H1 (cell line): ENCODE measurements at regions not wholly inside any gene's neighbourhood (a gene's known extent, or its start where the extent isn't known, plus 50 kb on each side); places are given as distances from the start of the nearest gene placed in this dataset.

Experiments
- CTCF ChIA-PET: fragments of 300-600 bp; sonication (Branson Sonifier 250); formaldehyde crosslinking; loops from one replicate; lab custom pipeline; 2021; ENCODE audit not compliant: partially characterized antibody; lab: Charles Lee
- POLR2A ChIA-PET: fragments of 300-600 bp; sonication (Branson Sonifier 250); formaldehyde crosslinking; loops from one replicate; lab custom pipeline; 2021; ENCODE audit warnings: inconsistent platforms; ENCODE audit not compliant: partially characterized antibody; lab: Charles Lee
- DNase-seq, 2 experiments: peaks; one replicate each; pipeline versions ENCODE4 v3.0.0 to v3.0.0-alpha.2; 2010 to 2022; ENCODE audit warnings: low spot score in 2 of 2, low read depth in 1 of 2, mixed read lengths in 1 of 2
- FAIRE-seq: peaks from 2 replicates; lab custom pipeline; 2011; peaks lifted over from hg19 to GRCh38; lab: Jason Lieb, UNC
- H2AFZ ChIP-seq: 2 replicates; pipeline ENCODE4 v1.8.1; 2012; ENCODE audit warnings: low read length, inconsistent platforms
- H2AK5ac ChIP-seq: 2 replicates; pipeline ENCODE4 v1.6.1; 2013; ENCODE audit warnings: low read depth, low read length
- H2BK120ac ChIP-seq: replicated peaks from 2 replicates; pipeline ENCODE3; 2013; ENCODE audit warnings: low read depth, low read length, inconsistent platforms
- H2BK12ac ChIP-seq: 2 replicates; pipeline ENCODE4 v1.6.1; 2013; ENCODE audit warnings: low read depth, low read length
- H2BK15ac ChIP-seq: 2 replicates; pipeline ENCODE4 v1.6.1; 2013; ENCODE audit warnings: low read length
- H2BK20ac ChIP-seq: 2 replicates; pipeline ENCODE4 v1.6.1; 2013; ENCODE audit warnings: low read length
- H2BK5ac ChIP-seq: 2 replicates; pipeline ENCODE4 v1.6.1; 2013; ENCODE audit warnings: low read depth, low read length
- H3K14ac ChIP-seq: 2 replicates; pipeline ENCODE4 v1.6.1; 2013; ENCODE audit warnings: inconsistent platforms; ENCODE audit not compliant: insufficient read length
- H3K18ac ChIP-seq: 2 replicates; pipeline ENCODE4 v1.6.1; 2013; ENCODE audit warnings: low read length; ENCODE audit errors: extremely low read depth
- H3K23ac ChIP-seq: 2 replicates; pipeline ENCODE4 v1.6.1; 2013; ENCODE audit warnings: inconsistent platforms; ENCODE audit not compliant: insufficient read length
- H3K23me2 ChIP-seq: 2 replicates; pipeline ENCODE4 v1.6.1; 2013; ENCODE audit warnings: low read depth, low read length
- H3K27ac ChIP-seq: 2 replicates; pipeline ENCODE4 v1.6.1; 2011; ENCODE audit warnings: low read depth, low read length, inconsistent platforms
- H3K27me3 ChIP-seq, 4 experiments: replicated peaks in 1 of 4; 1 replicate in 1 of 4; 2 replicates in 3 of 4; pipeline versions ENCODE4 v1.6.1 to v1.8.1; 2011 to 2013; ENCODE audit warnings: low read length in 3 of 4, mild to moderate bottlenecking in 3 of 4, inconsistent platforms in 2 of 4, mixed read lengths in 2 of 4, moderate library complexity in 1 of 4; ENCODE audit not compliant: control insufficient read depth in 3 of 4, insufficient read depth in 3 of 4; ENCODE audit errors: extremely low read depth in 1 of 4
- H3K36me3 ChIP-seq, 4 experiments: 2 replicates each; pipeline versions ENCODE4 v1.6.1 to v1.8.1; 2011 to 2013; ENCODE audit warnings: mild to moderate bottlenecking in 4 of 4, low read length in 3 of 4, moderate library complexity in 2 of 4, control low read depth in 1 of 4, inconsistent platforms in 1 of 4; ENCODE audit not compliant: insufficient read depth in 4 of 4, control insufficient read depth in 2 of 4
- H3K4ac ChIP-seq: replicated peaks from 2 replicates; pipeline ENCODE3; 2013; ENCODE audit warnings: low read length, low read depth, mixed read lengths, inconsistent platforms; ENCODE audit not compliant: insufficient read length
- H3K4me1 ChIP-seq, 4 experiments: replicated peaks in 1 of 4; 1 replicate in 1 of 4; 2 replicates in 3 of 4; pipeline versions ENCODE4 v1.6.1 to v1.8.1; 2011 to 2013; ENCODE audit warnings: low read length in 3 of 4, inconsistent platforms in 2 of 4, mixed read lengths in 1 of 4; ENCODE audit not compliant: insufficient read depth in 4 of 4, control insufficient read depth in 3 of 4
- H3K4me2 ChIP-seq, 2 experiments: 2 replicates each; pipeline versions ENCODE4 v1.6.1 to v1.8.1; 2011 to 2013; ENCODE audit warnings: low read depth in 2 of 2, low read length in 2 of 2, control low read depth in 1 of 2, inconsistent platforms in 1 of 2, mild to moderate bottlenecking in 1 of 2; ENCODE audit not compliant: insufficient read depth in 1 of 2
- H3K4me3 ChIP-seq, 4 experiments: fragments of 200-600, 300-600 bp in 1 of 4; sonication (generic), shearing (Covaris generic), sonication (Bioruptor Twin) in 1 of 4; 2 replicates each; pipeline versions ENCODE4 v1.5.1 to v1.8.1; 2011 to 2016; ENCODE audit warnings: low read length in 4 of 4, low read depth in 3 of 4, control low read depth in 2 of 4, inconsistent platforms in 2 of 4, mild to moderate bottlenecking in 2 of 4, mixed read lengths in 1 of 4, moderate library complexity in 1 of 4; ENCODE audit not compliant: insufficient read depth in 2 of 4; ENCODE audit errors: extremely low read depth in 1 of 4
- H3K56ac ChIP-seq: replicated peaks from 2 replicates; pipeline ENCODE3; 2013; ENCODE audit warnings: low read depth, mild to moderate bottlenecking, mixed read lengths, low read length, inconsistent platforms; ENCODE audit not compliant: insufficient read length
- H3K79me1 ChIP-seq: 2 replicates; pipeline ENCODE4 v1.6.1; 2013; ENCODE audit warnings: low read depth, low read length, control low read depth
- H3K79me2 ChIP-seq, 2 experiments: 2 replicates each; pipeline versions ENCODE4 v1.6.1 to v1.8.1; 2012 to 2013; ENCODE audit warnings: low read length in 2 of 2, mild to moderate bottlenecking in 2 of 2, inconsistent platforms in 1 of 2; ENCODE audit not compliant: insufficient read depth in 2 of 2, control insufficient read depth in 1 of 2
- H3K9ac ChIP-seq, 4 experiments: replicated peaks in 1 of 4; 1 replicate in 1 of 4; 2 replicates in 3 of 4; pipeline versions ENCODE4 v1.6.1 to v1.8.1; 2011 to 2013; ENCODE audit warnings: low read depth in 3 of 4, low read length in 3 of 4, control low read depth in 2 of 4, mild to moderate bottlenecking in 2 of 4, moderate library complexity in 2 of 4, inconsistent platforms in 1 of 4; ENCODE audit errors: extremely low read depth in 1 of 4
- H3K9me3 ChIP-seq, 2 experiments: 2 replicates each; pipeline versions ENCODE4 v1.6.1 to v1.8.1; 2012 to 2013; ENCODE audit warnings: mild to moderate bottlenecking in 2 of 2, moderate library complexity in 2 of 2, control low read depth in 1 of 2, inconsistent platforms in 1 of 2, low read depth in 1 of 2, low read length in 1 of 2, mixed read lengths in 1 of 2; ENCODE audit not compliant: insufficient read depth in 2 of 2
- H4K20me1 ChIP-seq, 2 experiments: replicated peaks in 1 of 2; 2 replicates each; pipeline versions ENCODE3 to v1.8.1; 2011 to 2013; ENCODE audit warnings: inconsistent platforms in 2 of 2, low read length in 2 of 2, mild to moderate bottlenecking in 1 of 2; ENCODE audit not compliant: insufficient read depth in 2 of 2, control insufficient read depth in 1 of 2
- H4K5ac ChIP-seq: 2 replicates; pipeline ENCODE4 v1.6.1; 2013; ENCODE audit warnings: low read length, low read depth, mixed read lengths, inconsistent platforms; ENCODE audit not compliant: insufficient read length
- H4K8ac ChIP-seq: 2 replicates; pipeline ENCODE4 v1.8.0; 2013; ENCODE audit warnings: mild to moderate bottlenecking, moderate library complexity, low read length, inconsistent platforms; ENCODE audit not compliant: insufficient read depth; ENCODE audit errors: extremely low read depth
- H4K91ac ChIP-seq: replicated peaks from 2 replicates; pipeline ENCODE3; 2013; ENCODE audit warnings: low read length, mixed read lengths, inconsistent platforms; ENCODE audit not compliant: insufficient read length
- RFX5 ChIP-seq: IDR thresholded peaks from 2 replicates; pipeline ENCODE4 v1.6.1; 2011; ENCODE audit warnings: low read depth, low read length, improper control_type of control experiment, borderline replicate concordance
- WGBS, 2 experiments: shearing (Covaris generic) in 1 of 2; methylation state at CpG; one replicate each; pipeline versions ENCODE4 v1.1.6 to v1.1.7; 2013 to 2015; ENCODE audit warnings: low lambda C conversion rate in 2 of 2, mixed read lengths in 2 of 2, inconsistent platforms in 1 of 2, low coverage in 1 of 2, missing lambda C conversion rate in 1 of 2; ENCODE audit not compliant: insufficient replicate concordance in 2 of 2, insufficient coverage in 1 of 2, insufficient read length in 1 of 2; ENCODE audit errors: extremely low coverage in 1 of 2, missing lambda C conversion rate in 1 of 2; 5-methylcytosine and 5-hydroxymethylcytosine counted together

DNA sequence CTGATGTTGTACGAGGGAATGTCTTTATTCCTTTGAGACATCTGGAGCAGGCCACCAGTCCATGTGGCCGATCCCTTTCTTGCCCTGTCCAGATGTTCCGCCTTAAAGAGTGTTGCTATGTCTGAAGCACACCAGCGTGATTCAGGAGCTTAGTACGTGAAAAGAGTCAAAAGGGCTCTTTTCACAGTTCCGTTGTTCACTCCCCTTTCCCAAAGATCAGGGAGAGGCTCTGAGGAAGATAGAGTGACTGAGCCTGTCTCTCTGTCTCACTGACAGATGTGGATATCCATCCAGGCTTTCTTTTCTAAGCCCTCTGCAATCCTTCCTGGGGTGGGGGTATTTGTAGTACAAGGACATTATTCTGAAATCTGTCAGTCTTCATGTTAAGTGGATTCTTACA, 262.5 kb upstream of the LRTM1 start:
- TF ChIP-seq RFX5: no peak
- H3K4me2 ChIP-seq: no peak overlapping the region
- 89% methylated on average over 6 of the region's 6 CpGs; no CpG with 5 or more reads in 1 of the 2 experiments for WGBS, 2 experiments

More for the DNA sequence above, 262.5 kb upstream of the LRTM1 start:
- Histone ChIP-seq H3K14ac (no peak overlapping the region), H3K4me1 (no peaks in the 10 kb centered on the region; a peak in 1 of 7 replicates), H4K5ac (no peak overlapping the region), H3K79me2 (no peaks in the 10 kb centered on the region), H3K4me3 (no peak overlapping the region), H4K91ac (no peak overlapping the region), H4K8ac (no peak overlapping the region), H3K9ac (no peak overlapping the region), H2BK20ac (no peak overlapping the region), H3K79me1 (no peaks in the 10 kb centered on the region), H3K27ac (no peak overlapping the region), H3K4ac (peak overlapping the region; percentile 12), H3K56ac (no peak overlapping the region), H2BK120ac (no peak overlapping the region), H3K27me3 (no peaks in the 10 kb centered on the region), H2AK5ac (no peak overlapping the region), H3K9me3 (no peaks in the 10 kb centered on the region), H4K20me1 (no peaks in the 10 kb centered on the region), H2AFZ (no peak overlapping the region), H2BK5ac (peak overlapping the region; percentile 71; the same call in 1 of the 2 replicates), H2BK15ac (no peak overlapping the region), H3K23ac (no peak overlapping the region), H3K18ac (no peak overlapping the region), H2BK12ac (peak overlapping the region; percentile 92; the same call in 1 of the 2 replicates), H3K36me3 (no peaks in the 10 kb centered on the region), H3K23me2 (no peaks in the 10 kb centered on the region)
- DNase-seq (no peak), FAIRE-seq (no peak)
- ChIA-PET CTCF (interaction anchor here (1.0 to 2.4 kb wide), 3 partner anchors 9 to 359 kb away, joined by 3 to 10 read pairs (median 4); no protein-coding TSS in a partner anchor), POLR2A (no interaction called here)
